NCI-H1105 (cell line): ENCODE measurements at regions not wholly inside any gene's neighbourhood (a gene's known extent, or its start where the extent isn't known, plus 50 kb on each side); places are given as distances from the start of the nearest gene placed in this dataset.

Experiments
- DNase-seq: peaks from one replicate; lab custom pipeline; 2025; lab: John Stamatoyannopoulos, UW

GRCh38 chr4:31058656-31059055, 338.5 kb downstream of the PCDH7 start:
- no peak for DNase-seq

GRCh38 chr4:31059753-31060522, 339.8 kb downstream of the PCDH7 start:
- DNase-seq, result no peak

GRCh38 chr4:31065086-31065485, 344.9 kb downstream of the PCDH7 start:
- DNase-seq, result no peak

GRCh38 chr4:31068257-31069075, 348.3 kb downstream of the PCDH7 start:
- DNase-seq, result no peak

- no peak for DNase-seq
Observed at GRCh38 chr4:31069151-31069550, 349.0 kb downstream of the PCDH7 start.

- DNase-seq, result no peak
Observed at GRCh38 chr4:31071508-31072486, 351.6 kb downstream of the PCDH7 start.

GRCh38 chr4:31075969-31076368, 355.8 kb downstream of the PCDH7 start:
- DNase-seq, result no peak

GRCh38 chr4:31078661-31079060, 358.5 kb downstream of the PCDH7 start:
- DNase-seq, result no peak

- DNase-seq, result no peak
Observed at GRCh38 chr4:31080887-31081286, 360.7 kb downstream of the PCDH7 start.

GRCh38 chr4:31081366-31081765, 361.2 kb downstream of the PCDH7 start:
- no peak for DNase-seq

- DNase-seq, result no peak
Observed at GRCh38 chr4:31083456-31083855, 363.3 kb downstream of the PCDH7 start.

- DNase-seq, result no peak
Observed at GRCh38 chr4:31084806-31085416, 364.7 kb downstream of the PCDH7 start.

GRCh38 chr4:31085689-31086088, 365.5 kb downstream of the PCDH7 start:
- DNase-seq, result no peak

GRCh38 chr4:31086756-31087330, 366.7 kb downstream of the PCDH7 start:
- no peak for DNase-seq

GRCh38 chr4:31088600-31089230, 368.5 kb downstream of the PCDH7 start:
- no peak for DNase-seq

GRCh38 chr4:31089815-31090214, 369.6 kb downstream of the PCDH7 start:
- peak; percentile 70 for DNase-seq

- no peak for DNase-seq
Observed at GRCh38 chr4:31094474-31094873, 374.3 kb downstream of the PCDH7 start.

- DNase-seq, result no peak
Observed at GRCh38 chr4:31097999-31098398, 377.8 kb downstream of the PCDH7 start.

- DNase-seq, result no peak
Observed at GRCh38 chr4:31100536-31100935, 380.4 kb downstream of the PCDH7 start.

GRCh38 chr4:31104043-31104442, 383.9 kb downstream of the PCDH7 start:
- DNase-seq, result no peak

- DNase-seq, result no peak
Observed at GRCh38 chr4:31104577-31104976, 384.4 kb downstream of the PCDH7 start.
